GM23338 (cell line): ENCODE measurements at regions not wholly inside any gene's neighbourhood (a gene's known extent, or its start where the extent isn't known, plus 50 kb on each side); places are given as distances from the start of the nearest gene placed in this dataset.

ENCODE experiments used
- ATAC-seq: fragments of 200-7000 bp; cut with Tn5 transposase; 3 replicates; pipeline ENCODE4 v1.9.1; 2020
- DNase-seq: peaks from one replicate; pipeline ENCODE4 v3.0.0-alpha.2; 2015; ENCODE audit warnings: low spot score
- H2AFZ ChIP-seq: fragments of 200-600 bp; sonication (generic); 2 replicates; pipeline ENCODE4 v1.8.0; 2016; ENCODE audit warnings: antibody characterized with exemption, mild to moderate bottlenecking, moderate library complexity
- H3F3A ChIP-seq: fragments of 200-600 bp; sonication (generic); replicated peaks from 2 replicates; pipeline ENCODE4 v1.8.0; 2017; ENCODE audit warnings: antibody characterized with exemption, mixed run types, low read depth
- H3K27ac ChIP-seq: fragments of 200-600 bp; sonication (generic); 2 replicates; pipeline ENCODE4 v1.6.1; 2016; ENCODE audit warnings: low read depth
- H3K27me3 ChIP-seq: fragments of 200-600 bp; sonication (generic); 2 replicates; pipeline ENCODE4 v1.8.0; 2016; ENCODE audit warnings: mild to moderate bottlenecking, mixed run types, moderate library complexity; ENCODE audit not compliant: insufficient read depth
- H3K36me3 ChIP-seq: fragments of 200-600 bp; sonication (generic); 2 replicates; pipeline ENCODE4 v1.8.0; 2016; ENCODE audit warnings: mild to moderate bottlenecking; ENCODE audit not compliant: insufficient read depth
- H3K4me1 ChIP-seq: fragments of 200-600 bp; sonication (generic); 2 replicates; pipeline ENCODE4 v1.8.0; 2016; ENCODE audit warnings: mild to moderate bottlenecking, moderate library complexity; ENCODE audit not compliant: insufficient read depth
- H3K4me2 ChIP-seq: fragments of 200-600 bp; sonication (generic); 2 replicates; pipeline ENCODE4 v1.7.1; 2017; ENCODE audit warnings: mixed run types
- H3K4me3 ChIP-seq: fragments of 200-600 bp; sonication (generic); 2 replicates; pipeline ENCODE4 v1.6.1; 2016; ENCODE audit warnings: mixed run types
- H3K79me2 ChIP-seq: fragments of 200-600 bp; sonication (generic); replicated peaks from 2 replicates; pipeline ENCODE4 v1.8.0; 2017; ENCODE audit warnings: mild to moderate bottlenecking; ENCODE audit not compliant: insufficient read depth
- H3K9me2 ChIP-seq: fragments of 200-600 bp; sonication (generic); 2 replicates; pipeline ENCODE4 v1.8.0; 2017; ENCODE audit not compliant: insufficient read depth
- H4K20me1 ChIP-seq: fragments of 200-600 bp; sonication (generic); replicated peaks from 2 replicates; pipeline ENCODE4 v1.8.0; 2017; ENCODE audit warnings: mild to moderate bottlenecking; ENCODE audit not compliant: insufficient read depth
- H3K27ac Mint-ChIP-seq: 2 replicates; pipeline ENCODE4 v1.8.0; 2020; ENCODE audit warnings: inconsistent platforms, mild to moderate bottlenecking, moderate library complexity, mixed read lengths
- H3K27me3 Mint-ChIP-seq: 3 replicates; pipeline ENCODE4 v1.8.0; 2022; ENCODE audit warnings: low read depth, mild to moderate bottlenecking, moderate library complexity, mixed read lengths, inconsistent platforms; ENCODE audit not compliant: insufficient read depth, poor library complexity
- H3K36me3 Mint-ChIP-seq: 3 replicates; pipeline ENCODE4 v1.8.0; 2021; ENCODE audit warnings: low read depth, mild to moderate bottlenecking, inconsistent platforms, moderate library complexity, mixed read lengths
- H3K4me1 Mint-ChIP-seq: 3 replicates; pipeline ENCODE4 v1.8.0; 2020; ENCODE audit warnings: mild to moderate bottlenecking, inconsistent platforms, mixed read lengths
- H3K4me3 Mint-ChIP-seq: 3 replicates; pipeline ENCODE4 v1.8.0; 2021; ENCODE audit warnings: moderate library complexity, mild to moderate bottlenecking, inconsistent platforms, mixed read lengths
- H3K9me3 Mint-ChIP-seq: 3 replicates; pipeline ENCODE4 v1.8.0; 2020; ENCODE audit warnings: moderate library complexity, mild to moderate bottlenecking, inconsistent platforms, mixed read lengths
- CREB1 ChIP-seq: fragments of 250-450 bp; sonication (Bioruptor Pico); IDR thresholded peaks from 2 replicates; pipeline ENCODE4 v1.5.0; 2020; ENCODE audit warnings: low read depth, mild to moderate bottlenecking, moderate library complexity
- EZH2 ChIP-seq: fragments of 200-600 bp; sonication (generic); IDR thresholded peaks from one replicate; pipeline ENCODE4 v1.8.0; 2017; ENCODE audit warnings: antibody characterized with exemption, mild to moderate bottlenecking, low read depth; ENCODE audit not compliant: unreplicated experiment
- POLR2AphosphoS5 ChIP-seq: IDR thresholded peaks from 2 replicates; pipeline ENCODE4 v1.6.1; 2016; ENCODE audit warnings: antibody characterized with exemption, low read depth
- STAT1 ChIP-seq: IDR thresholded peaks from one replicate; pipeline ENCODE4 v1.6.1; 2016; ENCODE audit warnings: antibody characterized with exemption; ENCODE audit not compliant: unreplicated experiment
- ZNF331 ChIP-seq: fragments of 250-450 bp; sonication (Bioruptor Pico); IDR thresholded peaks from 2 replicates; pipeline ENCODE4 v1.5.0; 2020; ENCODE audit warnings: low read depth, mild to moderate bottlenecking, moderate library complexity
- TF ChIP-seq, protein P1 (sequence below): IDR thresholded peaks from one replicate; pipeline ENCODE4 v1.6.1; 2018; ENCODE audit warnings: antibody characterized with exemption; ENCODE audit not compliant: unreplicated experiment
- TF ChIP-seq, protein P2 (sequence below): fragments of 250-450 bp; sonication (Bioruptor Pico); IDR thresholded peaks from 2 replicates; pipeline ENCODE4 v1.5.0; 2020; ENCODE audit warnings: mild to moderate bottlenecking, moderate library complexity

DNA sequence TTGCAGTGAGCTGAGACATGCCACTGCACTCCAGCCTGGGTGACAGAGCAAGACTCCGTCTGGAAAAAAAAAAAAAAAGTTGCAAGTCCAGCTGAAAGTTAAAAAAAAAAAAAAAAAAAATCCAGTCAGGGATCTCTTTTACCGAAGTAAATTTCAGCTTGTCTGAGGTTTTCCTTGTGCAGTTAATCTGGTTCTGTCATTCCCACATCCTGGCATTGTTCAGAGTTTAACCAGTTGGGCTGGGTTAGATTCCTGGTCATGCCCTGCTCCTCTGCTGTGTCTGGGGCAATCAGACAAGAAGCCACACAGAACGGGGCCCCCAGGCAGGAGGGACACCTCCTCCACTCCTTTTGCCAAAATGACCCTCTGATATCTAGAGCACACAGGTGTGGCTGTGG, 84.1 kb upstream of the KLHL25 start:
- H3F3A ChIP-seq, result no peaks in the 10 kb centered on the region
- H3K79me2 ChIP-seq, result no peaks in the 10 kb centered on the region
- Mint-ChIP-seq H3K4me3 (no peak overlapping the region), H3K36me3 (peaks cover 4% of the 10 kb centered on the region; the same call in 1 of the 3 replicates), H3K27ac (no peak overlapping the region), H3K4me1 (peaks cover 3% of the 10 kb centered on the region; the same call in 1 of the 3 replicates), H3K9me3 (peaks cover 6% of the 10 kb centered on the region; the same call in 2 of the 3 replicates), H3K27me3 (peaks cover 3% of the 10 kb centered on the region)
- ATAC-seq (no peak), DNase-seq (no peak)
- H3K27ac ChIP-seq, result no peak overlapping the region
- H3K27me3 ChIP-seq, result no peaks in the 10 kb centered on the region
- no peaks in the 10 kb centered on the region; the same call in 1 of the 2 replicates for H4K20me1 ChIP-seq
- TF ChIP-seq POLR2AphosphoS5, result no peak
- TF ChIP-seq, protein P1, sequence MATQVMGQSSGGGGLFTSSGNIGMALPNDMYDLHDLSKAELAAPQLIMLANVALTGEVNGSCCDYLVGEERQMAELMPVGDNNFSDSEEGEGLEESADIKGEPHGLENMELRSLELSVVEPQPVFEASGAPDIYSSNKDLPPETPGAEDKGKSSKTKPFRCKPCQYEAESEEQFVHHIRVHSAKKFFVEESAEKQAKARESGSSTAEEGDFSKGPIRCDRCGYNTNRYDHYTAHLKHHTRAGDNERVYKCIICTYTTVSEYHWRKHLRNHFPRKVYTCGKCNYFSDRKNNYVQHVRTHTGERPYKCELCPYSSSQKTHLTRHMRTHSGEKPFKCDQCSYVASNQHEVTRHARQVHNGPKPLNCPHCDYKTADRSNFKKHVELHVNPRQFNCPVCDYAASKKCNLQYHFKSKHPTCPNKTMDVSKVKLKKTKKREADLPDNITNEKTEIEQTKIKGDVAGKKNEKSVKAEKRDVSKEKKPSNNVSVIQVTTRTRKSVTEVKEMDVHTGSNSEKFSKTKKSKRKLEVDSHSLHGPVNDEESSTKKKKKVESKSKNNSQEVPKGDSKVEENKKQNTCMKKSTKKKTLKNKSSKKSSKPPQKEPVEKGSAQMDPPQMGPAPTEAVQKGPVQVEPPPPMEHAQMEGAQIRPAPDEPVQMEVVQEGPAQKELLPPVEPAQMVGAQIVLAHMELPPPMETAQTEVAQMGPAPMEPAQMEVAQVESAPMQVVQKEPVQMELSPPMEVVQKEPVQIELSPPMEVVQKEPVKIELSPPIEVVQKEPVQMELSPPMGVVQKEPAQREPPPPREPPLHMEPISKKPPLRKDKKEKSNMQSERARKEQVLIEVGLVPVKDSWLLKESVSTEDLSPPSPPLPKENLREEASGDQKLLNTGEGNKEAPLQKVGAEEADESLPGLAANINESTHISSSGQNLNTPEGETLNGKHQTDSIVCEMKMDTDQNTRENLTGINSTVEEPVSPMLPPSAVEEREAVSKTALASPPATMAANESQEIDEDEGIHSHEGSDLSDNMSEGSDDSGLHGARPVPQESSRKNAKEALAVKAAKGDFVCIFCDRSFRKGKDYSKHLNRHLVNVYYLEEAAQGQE, result no peak
- TF ChIP-seq, protein P2, sequence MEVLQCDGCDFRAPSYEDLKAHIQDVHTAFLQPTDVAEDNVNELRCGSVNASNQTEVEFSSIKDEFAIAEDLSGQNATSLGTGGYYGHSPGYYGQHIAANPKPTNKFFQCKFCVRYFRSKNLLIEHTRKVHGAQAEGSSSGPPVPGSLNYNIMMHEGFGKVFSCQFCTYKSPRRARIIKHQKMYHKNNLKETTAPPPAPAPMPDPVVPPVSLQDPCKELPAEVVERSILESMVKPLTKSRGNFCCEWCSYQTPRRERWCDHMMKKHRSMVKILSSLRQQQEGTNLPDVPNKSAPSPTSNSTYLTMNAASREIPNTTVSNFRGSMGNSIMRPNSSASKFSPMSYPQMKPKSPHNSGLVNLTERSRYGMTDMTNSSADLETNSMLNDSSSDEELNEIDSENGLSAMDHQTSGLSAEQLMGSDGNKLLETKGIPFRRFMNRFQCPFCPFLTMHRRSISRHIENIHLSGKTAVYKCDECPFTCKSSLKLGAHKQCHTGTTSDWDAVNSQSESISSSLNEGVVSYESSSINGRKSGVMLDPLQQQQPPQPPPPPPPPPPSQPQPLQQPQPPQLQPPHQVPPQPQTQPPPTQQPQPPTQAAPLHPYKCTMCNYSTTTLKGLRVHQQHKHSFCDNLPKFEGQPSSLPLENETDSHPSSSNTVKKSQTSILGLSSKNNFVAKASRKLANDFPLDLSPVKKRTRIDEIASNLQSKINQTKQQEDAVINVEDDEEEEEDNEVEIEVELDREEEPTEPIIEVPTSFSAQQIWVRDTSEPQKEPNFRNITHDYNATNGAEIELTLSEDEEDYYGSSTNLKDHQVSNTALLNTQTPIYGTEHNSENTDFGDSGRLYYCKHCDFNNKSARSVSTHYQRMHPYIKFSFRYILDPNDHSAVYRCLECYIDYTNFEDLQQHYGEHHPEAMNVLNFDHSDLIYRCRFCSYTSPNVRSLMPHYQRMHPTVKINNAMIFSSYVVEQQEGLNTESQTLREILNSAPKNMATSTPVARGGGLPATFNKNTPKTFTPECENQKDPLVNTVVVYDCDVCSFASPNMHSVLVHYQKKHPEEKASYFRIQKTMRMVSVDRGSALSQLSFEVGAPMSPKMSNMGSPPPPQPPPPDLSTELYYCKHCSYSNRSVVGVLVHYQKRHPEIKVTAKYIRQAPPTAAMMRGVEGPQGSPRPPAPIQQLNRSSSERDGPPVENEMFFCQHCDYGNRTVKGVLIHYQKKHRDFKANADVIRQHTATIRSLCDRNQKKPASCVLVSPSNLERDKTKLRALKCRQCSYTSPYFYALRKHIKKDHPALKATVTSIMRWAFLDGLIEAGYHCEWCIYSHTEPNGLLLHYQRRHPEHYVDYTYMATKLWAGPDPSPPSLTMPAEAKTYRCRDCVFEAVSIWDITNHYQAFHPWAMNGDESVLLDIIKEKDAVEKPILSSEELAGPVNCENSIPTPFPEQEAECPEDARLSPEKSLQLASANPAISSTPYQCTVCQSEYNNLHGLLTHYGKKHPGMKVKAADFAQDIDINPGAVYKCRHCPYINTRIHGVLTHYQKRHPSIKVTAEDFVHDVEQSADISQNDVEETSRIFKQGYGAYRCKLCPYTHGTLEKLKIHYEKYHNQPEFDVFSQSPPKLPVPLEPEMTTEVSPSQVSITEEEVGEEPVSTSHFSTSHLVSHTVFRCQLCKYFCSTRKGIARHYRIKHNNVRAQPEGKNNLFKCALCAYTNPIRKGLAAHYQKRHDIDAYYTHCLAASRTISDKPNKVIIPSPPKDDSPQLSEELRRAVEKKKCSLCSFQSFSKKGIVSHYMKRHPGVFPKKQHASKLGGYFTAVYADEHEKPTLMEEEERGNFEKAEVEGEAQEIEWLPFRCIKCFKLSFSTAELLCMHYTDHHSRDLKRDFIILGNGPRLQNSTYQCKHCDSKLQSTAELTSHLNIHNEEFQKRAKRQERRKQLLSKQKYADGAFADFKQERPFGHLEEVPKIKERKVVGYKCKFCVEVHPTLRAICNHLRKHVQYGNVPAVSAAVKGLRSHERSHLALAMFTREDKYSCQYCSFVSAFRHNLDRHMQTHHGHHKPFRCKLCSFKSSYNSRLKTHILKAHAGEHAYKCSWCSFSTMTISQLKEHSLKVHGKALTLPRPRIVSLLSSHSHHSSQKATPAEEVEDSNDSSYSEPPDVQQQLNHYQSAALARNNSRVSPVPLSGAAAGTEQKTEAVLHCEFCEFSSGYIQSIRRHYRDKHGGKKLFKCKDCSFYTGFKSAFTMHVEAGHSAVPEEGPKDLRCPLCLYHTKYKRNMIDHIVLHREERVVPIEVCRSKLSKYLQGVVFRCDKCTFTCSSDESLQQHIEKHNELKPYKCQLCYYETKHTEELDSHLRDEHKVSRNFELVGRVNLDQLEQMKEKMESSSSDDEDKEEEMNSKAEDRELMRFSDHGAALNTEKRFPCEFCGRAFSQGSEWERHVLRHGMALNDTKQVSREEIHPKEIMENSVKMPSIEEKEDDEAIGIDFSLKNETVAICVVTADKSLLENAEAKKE (CRISPR knock-in tag), result no peak
- no peak for TF ChIP-seq CREB1 (CRISPR knock-in tag)
- TF ChIP-seq STAT1, result no peak
- no peak for TF ChIP-seq ZNF331 (CRISPR knock-in tag)
- TF ChIP-seq EZH2, result no peak
- no peaks in the 10 kb centered on the region for H3K9me2 ChIP-seq
- H3K4me3 ChIP-seq, result no peak overlapping the region
- no peaks in the 10 kb centered on the region for H3K4me1 ChIP-seq
- H3K36me3 ChIP-seq, result no peaks in the 10 kb centered on the region
- no peak overlapping the region for H3K4me2 ChIP-seq
- H2AFZ ChIP-seq, result no peak overlapping the region
